Suprapubic skin (tissue), 4 donors: ENCODE measurements at regions not wholly inside any gene's neighbourhood (a gene's known extent, or its start where the extent isn't known, plus 50 kb on each side); places are given as distances from the start of the nearest gene placed in this dataset.
A peak's percentile ranks its signal among the peaks of the same experiment; 100 is the strongest.

Experiments
- DNase-seq, 2 donors: peaks; one replicate each; pipeline ENCODE4 v3.0.0-alpha.2; 2019; ENCODE audit warnings: low spot score in 2 of 2
- H3K27ac ChIP-seq: fragments of 200-600 bp; sonication (generic); one replicate; pipeline ENCODE4 v1.5.1; 2019
- H3K27me3 ChIP-seq: fragments of 200-600 bp; sonication (generic); one replicate; pipeline ENCODE4 v1.5.1; 2019
- H3K36me3 ChIP-seq: fragments of 200-600 bp; sonication (generic); one replicate; pipeline ENCODE4 v1.5.1; 2019
- H3K4me1 ChIP-seq: fragments of 200-600 bp; sonication (generic); one replicate; pipeline ENCODE4 v1.5.1; 2019
- H3K4me3 ChIP-seq: fragments of 200-600 bp; sonication (generic); one replicate; pipeline ENCODE4 v1.5.1; 2019; ENCODE audit warnings: mild to moderate bottlenecking
- H3K9me3 ChIP-seq: fragments of 200-600 bp; sonication (generic); one replicate; pipeline ENCODE4 v1.5.1; 2019
- EP300 ChIP-seq: sonication (generic); formaldehyde crosslinking; IDR thresholded peaks from one replicate; pipeline ENCODE4 v1.6.1; 2017; ENCODE audit warnings: antibody characterized with exemption
- POLR2A ChIP-seq, 2 donors: fragments of 450-650 bp; IDR thresholded peaks; one replicate each; pipeline ENCODE4 v1.6.1; 2017; ENCODE audit warnings: antibody characterized with exemption in 2 of 2, mild to moderate bottlenecking in 2 of 2, moderate library complexity in 2 of 2
- POLR2AphosphoS5 ChIP-seq, 3 donors: sonication (generic); formaldehyde crosslinking; IDR thresholded peaks; one replicate each; pipeline ENCODE4 v1.6.1; 2017; ENCODE audit warnings: antibody characterized with exemption in 3 of 3
- WGBS: methylation state at CpG from one replicate; pipeline ENCODE4 v1.1.5; 2018; 5-methylcytosine and 5-hydroxymethylcytosine counted together
- TF ChIP-seq, protein P1 (sequence below), 2 donors: fragments of 200-600 bp in 1 of 2; fragments of 450-650 bp in 1 of 2; sonication (generic) in 1 of 2; IDR thresholded peaks; one replicate each; pipeline ENCODE4 v1.5.1; 2016 to 2019; ENCODE audit warnings: antibody characterized with exemption in 2 of 2, mild to moderate bottlenecking in 1 of 2, moderate library complexity in 1 of 2

DNA sequence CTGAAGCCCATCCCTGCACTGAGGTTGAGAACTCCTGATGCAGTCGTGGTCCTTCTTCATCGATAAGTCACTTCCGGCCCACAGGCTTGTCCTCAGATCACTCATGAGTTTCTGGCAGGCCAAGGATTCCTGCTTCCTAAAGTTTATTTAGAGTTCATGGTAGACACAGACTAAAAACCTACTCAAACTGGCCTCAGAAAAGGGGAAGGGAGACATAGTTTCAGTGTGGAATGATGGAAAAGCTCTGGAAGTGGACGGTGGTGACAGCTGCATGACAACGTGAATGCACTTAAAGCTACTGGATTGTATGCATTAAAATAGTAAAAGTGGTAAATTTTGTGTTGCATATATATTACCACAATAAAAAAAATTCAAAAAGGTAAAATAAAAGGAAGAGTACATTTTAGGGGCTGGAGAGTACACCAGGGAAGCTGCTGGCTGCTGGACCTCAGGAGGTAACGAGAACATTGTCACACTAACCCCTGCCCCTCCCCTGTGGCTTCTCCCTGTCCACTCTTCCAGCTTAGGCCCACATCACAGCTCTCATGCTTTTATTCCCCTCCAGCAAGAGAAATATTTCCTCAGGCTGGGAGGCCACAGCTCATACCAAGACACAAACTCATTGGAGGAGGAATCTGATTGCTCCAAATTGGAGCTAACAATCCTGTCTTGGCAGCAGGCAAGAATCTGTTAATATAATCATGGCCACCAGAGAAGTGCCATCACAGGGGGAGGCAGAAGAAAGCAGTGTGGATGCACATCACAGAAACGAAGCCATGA is 741.0 kb downstream of the UQCRFS1 start:
- TF ChIP-seq POLR2AphosphoS5 (IDR thresholded peaks at IDR 0.05) (no peak), POLR2A (IDR thresholded peaks at IDR 0.05) (no peak), EP300 (no peak)
- TF ChIP-seq, protein P1, sequence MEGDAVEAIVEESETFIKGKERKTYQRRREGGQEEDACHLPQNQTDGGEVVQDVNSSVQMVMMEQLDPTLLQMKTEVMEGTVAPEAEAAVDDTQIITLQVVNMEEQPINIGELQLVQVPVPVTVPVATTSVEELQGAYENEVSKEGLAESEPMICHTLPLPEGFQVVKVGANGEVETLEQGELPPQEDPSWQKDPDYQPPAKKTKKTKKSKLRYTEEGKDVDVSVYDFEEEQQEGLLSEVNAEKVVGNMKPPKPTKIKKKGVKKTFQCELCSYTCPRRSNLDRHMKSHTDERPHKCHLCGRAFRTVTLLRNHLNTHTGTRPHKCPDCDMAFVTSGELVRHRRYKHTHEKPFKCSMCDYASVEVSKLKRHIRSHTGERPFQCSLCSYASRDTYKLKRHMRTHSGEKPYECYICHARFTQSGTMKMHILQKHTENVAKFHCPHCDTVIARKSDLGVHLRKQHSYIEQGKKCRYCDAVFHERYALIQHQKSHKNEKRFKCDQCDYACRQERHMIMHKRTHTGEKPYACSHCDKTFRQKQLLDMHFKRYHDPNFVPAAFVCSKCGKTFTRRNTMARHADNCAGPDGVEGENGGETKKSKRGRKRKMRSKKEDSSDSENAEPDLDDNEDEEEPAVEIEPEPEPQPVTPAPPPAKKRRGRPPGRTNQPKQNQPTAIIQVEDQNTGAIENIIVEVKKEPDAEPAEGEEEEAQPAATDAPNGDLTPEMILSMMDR (IDR thresholded peaks at IDR 0.05) = no peak
- WGBS = 81% methylated on average over 7 of the region's 7 CpGs
- H3K4me1 ChIP-seq = peaks cover 10% of the 10 kb centered on the region
- no peaks in the 10 kb centered on the region for H3K36me3 ChIP-seq
- no peak for DNase-seq
- H3K4me3 ChIP-seq = no peak overlapping the region
- H3K27me3 ChIP-seq = no peaks in the 10 kb centered on the region
- H3K9me3 ChIP-seq = no peaks in the 10 kb centered on the region
- no peak overlapping the region for H3K27ac ChIP-seq

DNA sequence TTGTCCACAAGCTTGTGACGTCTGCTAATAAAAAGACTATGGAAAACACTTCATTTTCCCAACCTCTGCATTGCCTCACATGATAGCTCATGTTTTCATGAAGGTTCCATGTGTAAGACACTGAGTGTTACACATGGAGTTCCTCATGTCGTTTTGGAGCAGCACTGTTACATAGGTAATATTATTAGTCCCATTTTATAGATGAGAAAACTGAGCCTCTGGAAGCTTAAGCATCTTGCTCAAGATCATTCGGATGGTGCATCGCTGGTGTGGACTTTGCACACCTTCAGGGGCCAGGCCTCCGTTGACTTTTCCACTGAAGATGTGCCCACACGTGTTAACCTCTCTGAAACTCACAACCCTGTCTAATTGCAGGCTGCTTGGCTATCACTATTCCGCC is 743.4 kb downstream of the UQCRFS1 start:
- H3K4me3 ChIP-seq = no peak overlapping the region
- no peaks in the 10 kb centered on the region for H3K9me3 ChIP-seq
- H3K27me3 ChIP-seq = no peaks in the 10 kb centered on the region
- H3K27ac ChIP-seq = no peak overlapping the region
- TF ChIP-seq POLR2A (IDR thresholded peaks at IDR 0.05) = no peak
- TF ChIP-seq, protein P1 (IDR thresholded peaks at IDR 0.05) = no peak
- TF ChIP-seq POLR2AphosphoS5 (IDR thresholded peaks at IDR 0.05) = no peak
- no peak for TF ChIP-seq EP300
- no peak for DNase-seq
- 82% methylated on average over 7 of the region's 7 CpGs for WGBS
- no peaks in the 10 kb centered on the region for H3K36me3 ChIP-seq
- H3K4me1 ChIP-seq = peaks cover 10% of the 10 kb centered on the region

DNA sequence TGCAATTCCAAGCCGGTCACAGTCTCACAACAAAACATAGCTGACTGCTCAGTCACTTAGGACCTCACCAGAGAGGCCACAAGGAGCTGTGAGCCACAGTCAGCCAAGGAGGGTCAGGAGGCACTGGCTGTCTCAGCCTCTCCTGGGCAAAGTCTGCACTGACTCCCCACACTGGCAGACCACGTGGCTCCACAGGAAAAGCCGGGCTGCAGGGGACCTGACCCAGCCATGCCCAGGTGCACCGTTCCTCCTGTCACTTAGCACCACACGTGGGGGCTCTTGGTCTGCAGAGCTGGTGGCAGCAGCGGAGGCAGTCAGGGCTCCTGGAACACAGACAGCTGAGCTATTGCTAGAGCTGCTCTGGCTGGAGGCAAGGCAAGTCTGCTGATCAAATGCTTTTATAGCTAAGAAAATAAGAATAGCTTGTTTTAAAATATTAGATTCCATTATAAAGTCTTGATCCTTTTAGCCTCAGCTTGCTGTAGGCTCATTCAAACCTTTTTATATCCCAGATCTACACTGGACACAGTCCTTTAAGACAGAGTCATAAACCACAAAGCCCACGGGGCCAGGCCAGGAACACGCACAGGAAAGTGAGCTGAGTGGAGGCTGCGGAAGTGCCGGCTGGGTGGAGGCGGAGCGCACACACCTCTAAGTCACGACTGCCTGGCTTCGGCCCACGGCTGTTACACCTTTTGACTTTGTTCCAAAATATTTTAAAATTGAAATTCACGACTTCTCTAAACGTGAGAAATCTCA is 744.1 kb downstream of the UQCRFS1 start:
- H3K27me3 ChIP-seq = no peaks in the 10 kb centered on the region
- no peaks in the 10 kb centered on the region for H3K36me3 ChIP-seq
- WGBS = 4% methylated on average over 15 of the region's 17 CpGs
- no peak for DNase-seq
- no peak overlapping the region for H3K4me3 ChIP-seq
- no peak overlapping the region for H3K27ac ChIP-seq
- H3K4me1 ChIP-seq = peaks cover 10% of the 10 kb centered on the region
- TF ChIP-seq POLR2A (IDR thresholded peaks at IDR 0.05) = no peak
- no peak for TF ChIP-seq EP300
- no peak for TF ChIP-seq POLR2AphosphoS5 (IDR thresholded peaks at IDR 0.05)
- TF ChIP-seq, protein P1 (IDR thresholded peaks at IDR 0.05) = no peak
- H3K9me3 ChIP-seq = no peaks in the 10 kb centered on the region

DNA sequence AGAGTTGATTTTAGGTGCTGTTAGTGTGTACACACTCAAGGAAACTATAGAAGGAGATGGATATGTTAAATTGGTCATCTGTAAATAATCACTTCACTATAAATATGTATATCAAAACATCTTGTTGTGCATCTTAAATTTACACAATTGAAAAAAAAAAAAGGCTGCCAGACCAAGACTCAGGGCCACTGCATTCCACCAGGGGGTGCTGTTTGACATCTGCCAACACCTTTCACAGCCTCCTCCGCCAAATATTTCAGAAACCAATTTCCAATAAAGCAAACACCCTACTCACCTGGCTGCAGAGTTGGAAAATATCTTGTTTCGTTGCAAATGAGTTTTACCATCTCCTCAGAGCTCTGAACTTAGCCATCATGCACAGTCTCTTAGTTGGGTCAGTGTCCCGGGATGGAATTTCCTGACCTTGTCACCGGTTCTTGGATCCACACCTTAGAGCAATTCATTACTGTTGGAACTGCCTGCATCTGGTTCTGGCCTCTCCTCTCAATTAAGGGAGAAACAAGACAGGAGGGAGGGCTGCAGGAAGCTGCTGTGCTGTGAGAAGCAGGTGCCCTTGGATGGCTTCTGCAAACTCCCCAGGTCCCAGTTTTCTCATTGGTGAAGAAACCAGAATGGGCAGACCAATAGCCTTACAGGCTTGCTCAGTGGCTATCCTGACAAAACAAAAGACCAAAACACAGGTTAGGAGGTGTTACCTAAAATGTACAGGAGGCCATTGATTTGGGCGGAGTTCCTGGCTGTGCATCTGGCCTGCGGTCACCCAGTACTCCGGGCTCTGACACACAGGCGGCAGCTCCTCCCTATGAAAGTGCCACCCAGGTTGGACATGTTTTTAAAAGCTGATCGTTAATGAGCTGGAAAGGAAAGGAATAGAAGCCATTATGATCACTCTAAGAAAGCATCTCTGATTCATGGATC is 746.6 kb downstream of the UQCRFS1 start:
- Histone ChIP-seq H3K4me1 (peaks cover 10% of the 10 kb centered on the region), H3K27ac (no peak overlapping the region), H3K9me3 (no peaks in the 10 kb centered on the region), H3K27me3 (no peaks in the 10 kb centered on the region), H3K4me3 (no peak overlapping the region), H3K36me3 (no peaks in the 10 kb centered on the region)
- WGBS = 65% methylated on average over 9 of the region's 9 CpGs
- TF ChIP-seq, protein P1 (IDR thresholded peaks at IDR 0.05) = peak; percentile 45 to 69
- TF ChIP-seq POLR2A (IDR thresholded peaks at IDR 0.05) = no peak
- TF ChIP-seq POLR2AphosphoS5 (IDR thresholded peaks at IDR 0.05) = no peak
- no peak for TF ChIP-seq EP300
- DNase-seq = no peak
